GM18502 (cell line): ENCODE measurements at regions not wholly inside any gene's neighbourhood (a gene's known extent, or its start where the extent isn't known, plus 50 kb on each side); places are given as distances from the start of the nearest gene placed in this dataset.
"Not testable (repeated sequence)": the region's sequence is repeated elsewhere in the genome, so short reads cannot be mapped to it uniquely, and the experiment has no call there.

Experiments
- ATAC-seq: cut with Tn5 transposase; IDR thresholded peaks from one replicate; pipeline ENCODE4 v1.9.1; 2021; ENCODE audit warnings: mild to moderate bottlenecking; ENCODE audit not compliant: unreplicated experiment, poor library complexity

GRCh38 chr16:80265624-80266306, 275.0 kb upstream of the DYNLRB2 start:
- no peak for ATAC-seq

DNA sequence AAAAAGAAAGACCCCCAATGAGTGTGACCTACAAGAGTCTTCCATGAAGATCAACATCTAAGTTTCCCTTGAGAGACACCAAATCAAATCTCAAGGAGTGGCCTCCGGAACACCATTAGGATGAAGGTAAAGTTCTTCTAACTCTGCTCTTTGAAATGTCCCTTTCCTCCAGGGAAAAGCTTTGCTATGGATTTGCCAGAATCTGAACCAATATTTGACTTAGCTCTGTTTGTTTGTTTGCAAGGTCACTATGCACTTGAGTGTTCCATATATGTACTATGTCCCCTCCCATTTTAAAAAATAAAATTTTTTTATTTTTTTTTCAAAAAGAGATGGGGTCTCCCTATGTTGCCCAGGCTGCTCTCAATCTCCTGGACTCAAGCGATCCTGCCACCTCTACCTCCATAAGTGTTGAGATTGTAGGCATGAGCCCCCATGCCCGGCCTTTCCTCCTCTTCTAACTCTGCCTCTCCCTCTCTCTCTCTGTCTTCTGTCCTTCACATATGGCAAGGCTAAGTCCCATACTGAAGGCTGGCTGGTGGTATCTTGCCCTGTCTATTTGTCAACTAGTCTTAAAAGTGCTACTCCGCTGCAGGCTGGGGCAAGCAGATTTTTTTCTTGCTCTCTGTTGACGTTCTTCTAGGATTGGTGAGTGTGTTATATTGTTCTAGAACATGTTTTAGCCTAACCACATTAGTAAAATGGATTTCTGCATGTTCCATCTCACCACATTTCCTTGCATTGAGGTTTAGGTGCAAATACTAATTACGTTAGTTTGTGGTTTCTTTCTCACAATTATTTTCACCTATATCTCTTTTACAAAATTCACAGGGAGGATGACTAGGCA, 276.7 kb upstream of the DYNLRB2 start:
- ATAC-seq, result no peak

DNA sequence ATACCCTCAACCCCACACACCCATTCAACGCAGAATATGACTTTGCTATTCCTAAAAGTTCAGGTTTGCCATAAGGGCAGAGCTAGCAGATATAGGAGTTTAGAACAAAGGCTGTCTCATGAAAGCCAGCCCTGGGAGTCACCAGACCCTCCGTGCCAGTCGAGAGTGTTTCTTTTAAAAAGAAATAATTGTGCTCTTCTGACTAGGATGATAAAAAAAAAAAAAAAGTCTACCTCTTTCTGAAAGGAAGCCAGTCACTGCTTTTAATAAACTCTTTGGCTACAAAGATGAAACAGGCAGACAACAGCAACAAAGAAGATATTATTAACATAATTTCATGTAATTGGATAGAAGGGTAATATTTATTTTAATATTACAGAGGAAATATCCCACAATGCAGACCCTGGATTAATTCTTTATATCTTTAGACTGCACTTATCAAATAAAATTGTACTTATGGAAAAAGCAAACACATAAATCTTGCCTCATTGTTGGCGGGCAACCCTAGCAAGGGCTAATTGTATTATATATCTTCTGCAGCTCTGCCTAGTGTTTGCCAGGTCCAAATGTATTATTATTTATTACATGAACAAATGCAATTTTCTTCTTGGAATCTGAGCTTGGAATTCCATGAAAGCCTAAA, 277.5 kb upstream of the DYNLRB2 start:
- ATAC-seq, result no peak

DNA sequence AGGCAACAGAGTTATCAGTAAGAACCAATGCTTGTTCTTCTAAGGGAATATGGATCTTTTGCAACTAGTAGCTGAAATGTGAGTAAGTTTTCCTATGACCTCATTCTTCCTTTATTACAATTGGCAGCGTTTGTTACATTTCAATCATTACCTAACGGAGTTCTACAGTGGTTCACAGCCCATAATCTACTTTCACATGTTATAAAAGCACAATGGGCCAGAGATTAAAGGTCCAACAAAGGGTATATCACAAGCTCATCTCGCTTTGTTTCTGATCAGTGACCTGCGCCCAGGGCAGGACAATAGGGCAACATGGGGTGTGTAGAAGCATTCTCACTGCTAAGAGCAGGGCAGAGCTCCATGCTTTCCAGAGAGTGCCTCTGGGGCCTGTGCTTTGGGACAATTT, 279.9 kb upstream of the DYNLRB2 start:
- no peak for ATAC-seq

DNA sequence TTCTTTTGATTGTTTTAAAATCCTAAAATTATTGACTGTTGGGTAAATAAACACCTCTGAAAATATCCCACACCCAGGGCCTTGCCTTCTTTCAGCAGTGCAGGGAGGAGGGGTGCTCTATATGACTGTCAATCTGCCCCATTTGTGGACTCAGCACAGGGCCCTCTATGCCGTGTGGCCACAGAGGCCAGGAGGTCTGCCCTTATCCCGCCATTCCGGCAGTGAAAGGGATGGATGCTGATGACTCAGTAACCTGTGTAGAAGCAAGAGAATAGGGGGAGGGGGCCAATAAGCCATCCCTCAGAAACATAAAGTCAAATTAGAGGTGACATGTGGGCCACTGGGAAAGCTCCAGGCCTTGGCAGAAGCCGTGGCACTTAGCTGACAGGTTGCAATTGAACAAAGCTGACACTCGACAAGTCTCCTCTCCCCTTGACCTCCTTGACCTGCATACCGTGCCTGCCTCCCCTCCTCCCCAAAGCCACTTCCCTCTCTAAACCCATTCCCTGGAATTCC, 281.4 kb upstream of the DYNLRB2 start:
- no peak for ATAC-seq

DNA sequence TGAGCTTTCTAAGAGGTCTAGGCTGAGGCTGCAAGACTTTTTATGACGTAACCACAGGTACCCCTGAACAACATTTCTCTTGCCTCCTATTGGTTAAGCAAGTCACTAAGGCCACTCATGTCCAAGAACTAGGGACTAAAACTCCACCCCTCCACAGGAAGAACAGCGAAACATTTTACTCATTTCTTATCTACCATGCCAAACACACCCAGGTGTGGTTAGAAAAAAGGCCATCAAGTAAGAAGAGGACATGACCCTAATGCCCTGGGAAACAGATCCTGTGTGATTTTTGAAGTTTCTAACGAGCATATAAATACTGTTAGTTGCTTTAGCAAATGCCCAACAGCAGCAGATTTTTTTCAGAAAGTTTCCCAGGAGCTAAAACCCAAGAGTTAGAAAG, 282.4 kb upstream of the DYNLRB2 start:
- no peak for ATAC-seq

DNA sequence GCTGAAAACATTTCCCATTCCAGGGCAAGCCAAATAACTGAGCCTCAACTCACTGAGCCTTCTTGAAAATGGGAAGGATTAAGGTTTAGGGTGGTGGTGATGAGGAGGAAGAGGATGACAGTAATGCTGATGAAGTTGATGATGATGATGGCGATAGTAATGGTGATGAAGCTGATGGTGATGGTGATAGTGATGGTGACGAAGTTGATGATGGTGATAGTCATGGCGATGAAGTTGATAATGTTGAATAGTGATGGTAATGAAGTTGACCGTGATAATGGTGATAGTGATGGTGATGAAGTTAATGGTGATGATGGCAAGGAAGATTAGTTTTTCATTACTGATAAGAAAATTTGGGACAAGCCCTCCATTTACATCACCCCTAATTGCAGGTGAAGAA, 285.8 kb upstream of the DYNLRB2 start:
- no peak for ATAC-seq

DNA sequence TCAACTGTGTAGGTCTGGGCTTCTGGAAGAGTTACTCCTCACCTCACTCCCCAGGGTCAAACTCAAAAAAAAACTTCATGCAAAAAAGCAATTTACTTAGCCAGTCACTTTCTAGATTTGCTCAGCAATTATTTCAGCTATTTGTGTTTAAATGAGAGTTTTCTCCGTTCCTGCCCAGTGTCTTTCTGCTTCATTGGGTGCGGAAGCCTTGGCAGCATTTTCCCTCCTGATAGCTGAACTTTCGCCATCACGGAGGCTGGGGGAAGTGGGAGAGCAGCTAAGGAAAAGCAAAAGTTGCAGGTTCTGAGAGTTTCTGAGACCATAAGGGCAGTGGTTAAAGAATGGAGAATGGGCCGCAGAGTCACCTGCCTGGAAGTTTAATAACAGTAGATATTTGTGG, 287.1 kb upstream of the DYNLRB2 start:
- no peak for ATAC-seq

GRCh38 chr16:80250381-80250780, 290.4 kb upstream of the DYNLRB2 start:
- ATAC-seq, result no peak

DNA sequence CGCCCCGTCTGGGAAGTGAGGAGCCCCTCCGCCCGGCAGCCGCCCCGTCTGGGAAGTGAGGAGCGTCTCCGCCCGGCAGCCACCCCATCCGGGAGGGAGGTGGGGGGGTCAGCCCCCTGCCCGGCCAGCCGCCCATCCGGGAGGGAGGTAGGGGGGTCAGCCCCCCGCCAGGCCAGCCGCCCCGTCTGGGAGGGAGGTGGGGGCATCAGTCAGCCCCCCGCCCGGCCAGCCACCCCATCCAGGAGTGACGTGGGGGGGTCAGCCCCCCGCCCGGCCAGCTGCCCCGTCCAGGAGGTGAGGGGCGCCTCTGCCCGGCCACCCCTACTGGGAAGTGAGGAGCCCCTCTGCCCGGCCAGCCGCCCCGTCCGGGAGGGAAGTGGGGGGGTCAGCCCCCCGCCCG, 297.5 kb upstream of the DYNLRB2 start:
- not testable (repeated sequence) for ATAC-seq

DNA sequence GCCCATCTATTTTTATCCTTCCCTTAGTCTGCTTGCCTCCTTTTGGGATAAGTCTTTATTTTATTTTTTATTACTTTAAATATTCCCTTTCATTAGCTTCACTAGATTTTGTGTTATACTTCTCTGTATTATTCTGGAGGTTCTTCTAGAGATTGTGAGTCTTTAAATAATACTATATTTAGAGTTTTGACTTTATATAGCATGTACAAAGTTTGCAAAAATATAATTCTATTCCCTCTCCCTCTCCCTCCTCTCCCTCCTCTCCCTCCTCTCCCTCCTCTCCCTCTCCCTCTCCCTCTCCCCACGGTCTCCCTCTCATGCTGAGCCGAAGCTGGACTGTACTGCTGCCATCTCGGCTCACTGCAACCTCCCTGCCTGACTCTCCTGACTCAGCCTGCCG, 298.5 kb upstream of the DYNLRB2 start:
- ATAC-seq, result not testable (repeated sequence)

DNA sequence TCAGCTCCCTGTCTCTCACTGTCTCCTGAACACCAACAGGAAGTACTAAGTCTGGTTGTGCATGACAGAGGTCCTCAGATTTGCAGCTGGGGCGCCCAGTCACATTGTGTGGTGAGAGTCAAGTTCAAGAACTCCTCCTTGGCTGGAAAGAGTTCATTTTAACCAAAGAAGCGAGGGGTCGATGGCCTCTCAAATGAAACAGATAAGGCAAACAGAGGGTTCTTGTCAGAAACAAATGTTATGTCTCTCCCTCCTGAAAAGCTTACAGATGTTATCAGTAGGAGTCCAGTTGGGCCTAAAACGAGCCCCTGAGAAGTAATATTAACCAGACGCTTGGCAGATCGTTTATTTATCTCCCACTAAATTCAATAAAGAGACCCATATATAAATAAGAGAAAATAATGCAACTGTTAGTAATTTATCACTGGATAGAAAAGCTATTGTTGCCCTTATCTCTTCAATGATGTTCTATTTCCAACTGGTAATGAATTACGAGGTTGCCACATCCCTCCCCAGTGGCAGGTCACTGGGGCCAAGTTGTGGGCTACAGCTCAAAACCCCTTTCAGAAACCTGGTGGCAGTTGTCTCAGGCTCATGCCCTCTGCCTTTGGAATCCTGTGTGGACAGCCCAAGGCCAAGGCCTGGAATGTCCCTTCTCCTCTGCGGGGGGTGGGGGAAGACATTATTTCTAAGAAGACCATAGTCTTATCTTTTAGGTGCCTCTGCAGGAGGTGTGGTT, 307.5 kb upstream of the DYNLRB2 start:
- no peak for ATAC-seq

- ATAC-seq, result peak; percentile 95
These were observed 308.9 kb upstream of the DYNLRB2 start for GRCh38 chr16:80231888-80232287.

DNA sequence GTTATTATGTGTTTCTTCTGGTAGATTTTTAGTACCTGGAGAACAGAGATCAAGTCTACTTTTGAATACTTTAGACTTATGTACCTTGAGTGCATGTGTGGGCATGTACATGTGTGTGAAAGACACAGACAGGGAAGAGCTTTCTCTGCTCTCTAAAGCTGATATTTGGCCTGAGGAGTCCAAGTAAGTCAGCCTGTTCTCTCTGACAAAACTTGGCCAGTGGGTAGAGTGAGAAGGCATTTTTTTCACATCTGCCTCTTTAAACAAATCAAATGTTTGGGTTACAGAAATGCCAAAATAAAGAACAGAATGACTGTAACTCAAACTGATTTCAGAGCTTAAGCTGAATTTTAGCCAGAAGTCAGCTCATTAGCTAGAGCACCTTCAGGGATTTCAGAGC, 309.7 kb upstream of the DYNLRB2 start:
- ATAC-seq, result no peak

GRCh38 chr16:80230328-80231120, 310.3 kb upstream of the DYNLRB2 start:
- no peak for ATAC-seq

DNA sequence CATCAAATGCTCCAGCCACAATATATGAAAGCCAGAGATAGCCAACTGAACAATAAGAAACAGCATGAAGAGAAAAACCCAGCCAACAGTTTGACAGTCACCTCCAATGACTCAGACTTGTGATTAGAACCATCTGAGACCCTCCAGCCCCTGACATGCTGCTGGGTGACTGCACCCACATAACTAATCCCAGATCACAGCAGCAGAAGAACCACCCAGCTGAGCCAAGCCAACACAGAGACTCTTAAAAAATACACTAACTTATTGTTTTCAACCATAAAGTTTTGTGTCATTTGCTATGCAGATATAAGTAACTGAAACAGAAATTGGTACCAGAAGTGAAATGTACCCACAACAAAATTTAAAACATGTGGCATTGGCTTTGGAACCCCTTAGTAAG, 314.3 kb upstream of the DYNLRB2 start:
- no peak for ATAC-seq

DNA sequence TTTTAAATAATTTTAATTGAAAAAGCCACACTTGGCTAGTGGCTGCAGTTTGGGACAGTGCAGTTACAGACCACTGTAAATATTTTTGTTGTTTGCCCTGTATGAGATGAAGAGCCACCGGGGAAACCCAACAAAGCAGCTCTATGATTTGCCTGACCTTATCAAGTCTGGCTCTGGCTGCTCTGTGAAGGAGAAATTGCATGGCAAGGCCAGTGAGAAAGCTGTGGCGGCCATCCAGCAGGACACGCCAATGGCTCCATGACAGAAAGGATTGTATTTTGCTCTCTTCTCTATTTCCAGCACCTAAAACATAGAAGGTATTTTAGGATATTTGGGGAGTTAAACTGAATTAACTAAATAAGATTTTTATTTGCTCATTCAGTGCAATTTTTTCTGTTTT, 330.0 kb upstream of the DYNLRB2 start:
- ATAC-seq, result no peak

DNA sequence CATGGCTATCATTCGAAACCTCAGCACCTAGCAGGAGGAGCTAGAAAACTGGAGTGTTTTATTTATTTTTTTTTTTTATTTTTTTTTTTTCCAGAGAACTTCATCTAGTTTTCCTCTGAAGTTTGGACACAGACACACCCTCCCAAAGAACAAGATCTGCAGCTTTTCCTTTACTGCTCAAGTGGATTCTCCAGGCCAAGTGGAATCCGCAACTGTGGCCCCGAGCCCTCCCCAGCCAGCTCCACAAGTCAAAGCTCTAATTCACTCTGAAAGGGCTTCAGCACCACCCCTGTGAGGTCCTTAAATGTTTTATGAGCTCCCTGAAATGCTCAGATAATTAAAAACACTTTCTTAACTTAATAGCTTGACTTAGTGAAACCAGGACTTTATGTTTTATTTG, 332.1 kb upstream of the DYNLRB2 start:
- ATAC-seq, result no peak

DNA sequence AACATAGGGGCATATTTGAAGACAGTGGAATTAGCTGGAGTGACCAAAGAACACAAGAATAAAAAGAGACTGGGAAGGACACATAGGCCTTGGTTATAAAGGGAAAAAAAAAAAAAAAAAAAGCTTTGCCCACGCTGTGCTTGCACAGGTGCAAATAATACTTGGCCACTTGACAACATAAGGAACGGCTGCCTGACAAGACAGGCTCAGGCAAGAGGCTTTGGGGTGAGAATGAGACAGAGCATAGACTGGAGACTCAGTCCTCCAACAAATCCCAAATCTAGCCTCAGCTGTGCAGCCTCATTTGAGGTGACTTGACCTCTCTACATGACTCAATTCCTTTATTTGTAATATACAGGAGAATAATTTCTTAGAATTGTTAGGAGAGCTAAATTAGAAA, 332.8 kb upstream of the DYNLRB2 start:
- ATAC-seq, result no peak

DNA sequence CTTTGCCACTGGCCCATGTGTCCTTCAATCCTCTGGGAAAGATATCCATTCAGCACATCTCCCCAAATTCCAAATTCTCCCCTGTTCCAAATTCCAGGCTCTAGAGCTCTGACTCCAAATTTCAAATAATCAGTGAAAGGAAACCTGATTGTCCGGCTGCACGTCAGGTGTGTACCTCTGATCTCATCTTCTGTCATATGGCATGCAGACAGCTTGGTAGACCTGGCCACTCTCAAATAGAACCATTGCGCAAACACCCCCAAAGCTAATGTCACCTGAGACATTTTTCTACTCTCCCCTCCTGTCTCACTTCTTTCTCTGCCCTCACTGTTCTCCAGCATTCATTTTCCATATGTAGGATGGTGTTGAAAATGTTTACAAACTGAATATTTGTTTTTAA, 337.0 kb upstream of the DYNLRB2 start:
- ATAC-seq, result no peak
